IMR-90 (cell line): ENCODE measurements at regions not wholly inside any gene's neighbourhood (a gene's known extent, or its start where the extent isn't known, plus 50 kb on each side); places are given as distances from the start of the nearest gene placed in this dataset.

Source experiments
- ATAC-seq: fragments of 200-7000 bp; cut with Tn5 transposase; 2 replicates; pipeline ENCODE4 v1.9.1; 2020; ENCODE audit warnings: low read depth, mild to moderate bottlenecking, moderate library complexity
- BruUV-seq: library from RNA; stranded (reverse); fragments of 400-500 nt; replicated peaks from 2 replicates; lab custom pipeline; 2021; lab: Mats Ljungman, UMichigan
- CTCF ChIA-PET: fragments of 300-600 bp; formaldehyde crosslinking; extraction: SDS; loops from one replicate; lab custom pipeline; 2021; ENCODE audit warnings: antibody characterized with exemption; lab: Yijun Ruan, JAX
- POLR2A ChIA-PET: fragments of 300-600 bp; sonication (Branson Sonifier 250); formaldehyde crosslinking; loops from one replicate; lab custom pipeline; 2022; ENCODE audit warnings: antibody characterized with exemption; ENCODE audit not compliant: unreplicated experiment; lab: Charles Lee
- DNase-seq: peaks from one replicate; pipeline ENCODE4 v3.0.0; 2013
- H2AFZ ChIP-seq: replicated peaks from 2 replicates; pipeline ENCODE3; 2013; ENCODE audit warnings: low read length, mild to moderate bottlenecking; ENCODE audit not compliant: poor library complexity
- H2AK5ac ChIP-seq: 2 replicates; pipeline ENCODE4 v1.6.1; 2013; ENCODE audit warnings: low read depth, low read length, inconsistent platforms
- H2AK9ac ChIP-seq: replicated peaks from 2 replicates; pipeline ENCODE3; 2013; ENCODE audit warnings: mild to moderate bottlenecking, low read depth, low read length, moderate library complexity; ENCODE audit not compliant: poor library complexity
- H2BK120ac ChIP-seq: 2 replicates; pipeline ENCODE4 v1.6.1; 2013; ENCODE audit warnings: low read depth, low read length, inconsistent platforms
- H2BK15ac ChIP-seq: 3 replicates; pipeline ENCODE4 v1.6.1; 2013; ENCODE audit warnings: low read depth, low read length, inconsistent platforms
- H2BK20ac ChIP-seq: 2 replicates; pipeline ENCODE4 v1.6.1; 2013; ENCODE audit warnings: low read depth, mild to moderate bottlenecking, inconsistent platforms, low read length, moderate library complexity
- H2BK5ac ChIP-seq: 2 replicates; pipeline ENCODE4 v1.6.1; 2013; ENCODE audit warnings: mild to moderate bottlenecking, low read depth, low read length, inconsistent platforms; ENCODE audit not compliant: poor library complexity, severe bottlenecking
- H3K14ac ChIP-seq: replicated peaks from 2 replicates; pipeline ENCODE4 v1.6.1; 2013; ENCODE audit warnings: low read depth, low read length, inconsistent platforms
- H3K18ac ChIP-seq: 2 replicates; pipeline ENCODE4 v1.6.1; 2013; ENCODE audit warnings: low read depth, low read length, control low read depth
- H3K23ac ChIP-seq: 2 replicates; pipeline ENCODE4 v1.6.1; 2013; ENCODE audit warnings: low read depth, low read length, inconsistent platforms
- H3K27ac ChIP-seq: 2 replicates; pipeline ENCODE4 v1.5.1; 2013; ENCODE audit warnings: mild to moderate bottlenecking, control low read depth, low read length; ENCODE audit not compliant: insufficient read depth
- H3K27me3 ChIP-seq: 2 replicates; pipeline ENCODE4 v1.6.1; 2013; ENCODE audit warnings: low read length; ENCODE audit not compliant: control insufficient read depth, insufficient read depth
- H3K36me3 ChIP-seq: 2 replicates; pipeline ENCODE4 v1.6.1; 2013; ENCODE audit warnings: low read length, mixed read lengths; ENCODE audit not compliant: control insufficient read depth, insufficient read depth
- H3K4ac ChIP-seq: 2 replicates; pipeline ENCODE4 v1.6.1; 2013; ENCODE audit warnings: low read depth, low read length, inconsistent platforms
- H3K4me1 ChIP-seq: 2 replicates; pipeline ENCODE4 v1.6.1; 2013; ENCODE audit warnings: low read length, mixed read lengths; ENCODE audit not compliant: control insufficient read depth, insufficient read depth
- H3K4me2 ChIP-seq: 2 replicates; pipeline ENCODE4 v1.6.1; 2013; ENCODE audit warnings: low read depth, mild to moderate bottlenecking, control low read depth, low read length, moderate library complexity
- H3K4me3 ChIP-seq: 2 replicates; pipeline ENCODE4 v1.5.1; 2013; ENCODE audit warnings: low read depth, mild to moderate bottlenecking, control low read depth, low read length, moderate library complexity; ENCODE audit not compliant: insufficient read depth
- H3K56ac ChIP-seq: 2 replicates; pipeline ENCODE4 v1.6.1; 2013; ENCODE audit warnings: low read length, inconsistent platforms; ENCODE audit not compliant: insufficient read depth; ENCODE audit errors: extremely low read depth
- H3K79me1 ChIP-seq, 2 experiments: 2 replicates each; pipeline ENCODE4 v1.6.1; 2013; ENCODE audit warnings: low read length in 2 of 2, inconsistent platforms in 1 of 2, low read depth in 1 of 2
- H3K9ac ChIP-seq: 2 replicates; pipeline ENCODE4 v1.6.1; 2013; ENCODE audit warnings: low read depth, low read length, control low read depth
- H3K9me1 ChIP-seq: 2 replicates; pipeline ENCODE4 v1.6.1; 2013; ENCODE audit warnings: low read length, inconsistent platforms; ENCODE audit not compliant: insufficient read depth
- H3K9me3 ChIP-seq: 2 replicates; pipeline ENCODE4 v1.6.1; 2013; ENCODE audit warnings: low read length; ENCODE audit not compliant: control insufficient read depth, insufficient read depth
- H4K20me1 ChIP-seq: 2 replicates; pipeline ENCODE4 v1.6.1; 2013; ENCODE audit warnings: low read length, inconsistent platforms; ENCODE audit not compliant: insufficient read depth
- H4K5ac ChIP-seq: 2 replicates; pipeline ENCODE4 v1.6.1; 2013; ENCODE audit warnings: mild to moderate bottlenecking, low read depth, low read length, control low read depth
- H4K8ac ChIP-seq, 2 experiments: 2 replicates each; pipeline ENCODE4 v1.6.1; 2013; ENCODE audit warnings: low read depth in 2 of 2, low read length in 2 of 2, control low read depth in 1 of 2, inconsistent platforms in 1 of 2
- H4K91ac ChIP-seq: 2 replicates; pipeline ENCODE4 v1.6.1; 2013; ENCODE audit warnings: low read depth, low read length, inconsistent platforms; ENCODE audit not compliant: insufficient read depth
- BHLHE40 ChIP-seq: fragments of 150-350 bp; IDR thresholded peaks from 2 replicates; pipeline ENCODE4 v1.6.1; 2016; ENCODE audit warnings: mild to moderate bottlenecking, low read depth, low read length
- CTCF ChIP-seq: conservative IDR thresholded peaks from 2 replicates; pipeline ENCODE4 v1.5.1; 2012; ENCODE audit warnings: mild to moderate bottlenecking, low read depth, low read length, improper control_type of control experiment
- FOS ChIP-seq: fragments of 150-350 bp; IDR thresholded peaks from 2 replicates; pipeline ENCODE4 v1.6.1; 2016; ENCODE audit warnings: low read depth, low read length
- MAZ ChIP-seq: IDR thresholded peaks from 2 replicates; pipeline ENCODE4 v1.6.1; 2012; ENCODE audit warnings: low read depth, mild to moderate bottlenecking, low read length, improper control_type of control experiment, moderate library complexity, borderline replicate concordance
- RAD21 ChIP-seq: IDR thresholded peaks from 2 replicates; pipeline ENCODE4 v1.6.1; 2012; ENCODE audit warnings: low read length, improper control_type of control experiment
- RCOR1 ChIP-seq: IDR thresholded peaks from 2 replicates; pipeline ENCODE4 v1.6.1; 2012; ENCODE audit warnings: mild to moderate bottlenecking, low read length, improper control_type of control experiment; ENCODE audit not compliant: insufficient replicate concordance
- SMC3 ChIP-seq: fragments of 150-350 bp; IDR thresholded peaks from 2 replicates; pipeline ENCODE4 v1.6.1; 2016; ENCODE audit warnings: low read depth, mild to moderate bottlenecking, antibody characterized with exemption, low read length, moderate library complexity
- USF2 ChIP-seq: fragments of 150-350 bp; IDR thresholded peaks from 2 replicates; pipeline ENCODE4 v1.6.1; 2017; ENCODE audit warnings: mild to moderate bottlenecking, antibody characterized with exemption, low read length, low read depth
- WGBS, 2 experiments: methylation state at CpG; one replicate each; pipeline versions ENCODE4 v1.1.5 to v1.1.7; 2013; ENCODE audit warnings: missing lambda C conversion rate in 2 of 2; ENCODE audit not compliant: insufficient read length in 1 of 2; ENCODE audit errors: extremely low coverage in 2 of 2; 5-methylcytosine and 5-hydroxymethylcytosine counted together
- dilution Hi-C: fragments of 300-500 bp; cut with HindIII; formaldehyde crosslinking; loops from one replicate; pipeline ENCODE4 v1.14.3; 2018; ENCODE audit warnings: low sequenced_read_pairs; ENCODE audit not compliant: unreplicated experiment
- in situ Hi-C: fragments of 300-500 bp; cut with MboI; formaldehyde crosslinking; loops from 3 replicates; pipeline ENCODE4 v1.14.3; 2019; ENCODE audit warnings: low sequenced_read_pairs, inconsistent platforms, mixed read lengths
- intact Hi-C: fragments of 100-400 bp; cut with micrococcal nuclease; formaldehyde crosslinking; loops from 2 replicates; pipeline ENCODE4 v1.10.0; 2022

- Histone ChIP-seq H3K9ac (no peak overlapping the region), H3K79me1 (no peaks in the 10 kb centered on the region), H4K20me1 (no peaks in the 10 kb centered on the region), H2AFZ (peak overlapping the region; percentile 35), H3K23ac (no peak overlapping the region), H3K4ac (no peak overlapping the region), H3K9me3 (no peaks in the 10 kb centered on the region), H3K18ac (no peak overlapping the region), H2BK20ac (no peak overlapping the region), H3K27me3 (peaks cover 10% of the 10 kb centered on the region), H3K9me1 (0 out of 2 replicates have a peak, but pooled peaks cover 3% of the 10 kb centered on the region), H2AK9ac (no peak overlapping the region), H3K14ac (no peak overlapping the region), H2BK15ac (no peak overlapping the region), H3K4me2 (no peak overlapping the region), H4K8ac (no peak overlapping the region), H3K27ac (no peak overlapping the region), H4K5ac (no peak overlapping the region), H3K56ac (no peak overlapping the region), H4K91ac (no peak overlapping the region), H2BK120ac (no peak overlapping the region), H3K36me3 (no peaks in the 10 kb centered on the region), H3K4me1 (peaks cover 3% of the 10 kb centered on the region; the same call in 1 of the 2 replicates), H3K4me3 (no peak overlapping the region), H2AK5ac (no peak overlapping the region), H2BK5ac (no peak overlapping the region)
- in situ Hi-C loops: loop anchor here (5.0 to 25.0 kb wide), 3 partner anchors 759 to 1259 kb away; no protein-coding TSS in a partner anchor
- ChIA-PET POLR2A (no interaction called here), CTCF (interaction anchor here (0.6 to 2.8 kb wide), 16 partner anchors 9 to 826 kb away, joined by 3 to 18 read pairs (median 5); no protein-coding TSS in a partner anchor)
- 37% methylated on average over 4 of the region's 5 CpGs; no CpG with 5 or more reads in 1 of the 2 experiments for WGBS, 2 experiments
- intact Hi-C loops: loop anchor here (1.0 kb wide), 4 partner anchors 50 to 759 kb away; no protein-coding TSS in a partner anchor
- DNase-seq: peak; percentile 44
- ATAC-seq: peak; percentile 85
- TF ChIP-seq RAD21: peak; percentile 74
- TF ChIP-seq FOS: no peak
- no peak for TF ChIP-seq MAZ
- TF ChIP-seq USF2: no peak
- TF ChIP-seq CTCF: peak; percentile 72
- no peak for TF ChIP-seq RCOR1
- no peak for TF ChIP-seq BHLHE40
- TF ChIP-seq SMC3: peak; percentile 73
- no TSS peak for BruUV-seq
- dilution Hi-C loops: no loop called here
Measured at GRCh38 chr11:11028017-11028692, 170.3 kb upstream of the ZBED5 start.
